ENCODE measurements at regions not wholly inside any gene's neighbourhood (a gene's known extent, or its start where the extent isn't known, plus 50 kb on each side); places are given as distances from the start of the nearest gene placed in this dataset.

DNA sequence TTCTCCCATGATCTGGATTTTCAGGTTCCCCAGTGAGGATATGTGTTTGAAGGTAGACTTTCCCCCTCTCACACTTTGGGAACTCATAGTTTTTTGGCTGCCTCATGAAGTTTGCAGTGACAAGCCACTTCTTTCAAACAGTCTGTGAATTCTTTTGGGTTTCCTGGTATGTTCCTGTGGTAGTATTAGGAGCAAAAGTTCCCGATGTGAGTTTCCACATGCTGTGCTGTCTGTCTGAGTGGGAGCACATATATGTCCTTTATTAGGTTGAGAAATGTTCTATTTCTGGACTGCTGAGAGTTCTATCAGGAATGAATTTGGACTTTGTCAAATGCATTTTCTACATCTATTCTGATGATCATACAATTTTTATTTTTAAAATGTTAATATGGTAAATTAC, 273.2 kb upstream of the TARS1 start:
- TF ChIP-seq EZH2 (IDR thresholded peaks at IDR 0.05; ENCODE audit: insufficient read depth, poor library complexity, severe bottlenecking) (no peak), EZH2phosphoT487 (IDR thresholded peaks at IDR 0.05; ENCODE audit: insufficient read depth, low read depth) (no peak)
